Transverse colon (tissue), 4 donors: ENCODE measurements at regions not wholly inside any gene's neighbourhood (a gene's known extent, or its start where the extent isn't known, plus 50 kb on each side); places are given as distances from the start of the nearest gene placed in this dataset.

ENCODE experiments used
- DNase-seq: peaks from one replicate; pipeline ENCODE4 v3.0.0-alpha.2; 2019
- H3K27ac ChIP-seq, 4 donors: fragments of 200-600 bp; sonication (generic); 2 replicates each; pipeline ENCODE4 v1.5.1; 2016 to 2018; ENCODE audit warnings: inconsistent platforms in 4 of 4
- H3K27me3 ChIP-seq: fragments of 200-600 bp; sonication (generic); 2 replicates; pipeline ENCODE4 v1.5.1; 2017; ENCODE audit warnings: inconsistent platforms
- H3K36me3 ChIP-seq, 4 donors: fragments of 200-600 bp; sonication (generic); 2 replicates each; pipeline ENCODE4 v1.5.1; 2017 to 2019; ENCODE audit warnings: inconsistent platforms in 4 of 4
- H3K4me1 ChIP-seq, 4 donors: fragments of 200-600 bp; sonication (generic); 2 replicates each; pipeline ENCODE4 v1.5.1; 2017 to 2020; ENCODE audit warnings: inconsistent platforms in 4 of 4
- H3K4me3 ChIP-seq, 4 donors: fragments of 200-600 bp; sonication (generic); 1 replicate in 1 of 4; 2 replicates in 3 of 4; pipeline versions ENCODE4 v1.5.1 to v1.6.1; 2017 to 2019; ENCODE audit warnings: inconsistent platforms in 4 of 4
- H3K9me3 ChIP-seq, 2 donors: fragments of 200-600 bp; sonication (generic); 2 replicates each; pipeline ENCODE4 v1.5.1; 2017 to 2019; ENCODE audit warnings: inconsistent platforms in 2 of 2
- CTCF ChIP-seq, 5 experiments: fragments of 200-600 bp in 3 of 5; fragments of 450-650 bp in 2 of 5; sonication (generic) in 3 of 5; IDR thresholded peaks; 1 replicate in 2 of 5; 2 replicates in 3 of 5; pipeline ENCODE4 v1.5.1; 2016 to 2017; ENCODE audit warnings: antibody characterized with exemption in 5 of 5, inconsistent platforms in 3 of 5, mild to moderate bottlenecking in 2 of 5, moderate library complexity in 1 of 5
- EP300 ChIP-seq: sonication (generic); formaldehyde crosslinking; IDR thresholded peaks from one replicate; pipeline ENCODE4 v1.6.1; 2017; ENCODE audit warnings: antibody characterized with exemption, low read depth
- POLR2A ChIP-seq: fragments of 450-650 bp; IDR thresholded peaks from one replicate; pipeline ENCODE4 v1.6.1; 2016; ENCODE audit warnings: antibody characterized with exemption, mild to moderate bottlenecking, moderate library complexity
- POLR2AphosphoS5 ChIP-seq, 3 donors: sonication (generic); formaldehyde crosslinking; IDR thresholded peaks; one replicate each; pipeline ENCODE4 v1.6.1; 2016; ENCODE audit warnings: antibody characterized with exemption in 3 of 3
- WGBS, 2 donors: methylation state at CpG; one replicate each; pipeline ENCODE4 v1.1.5; 2018; ENCODE audit warnings: low coverage in 1 of 2; 5-methylcytosine and 5-hydroxymethylcytosine counted together
- in situ Hi-C, 4 donors: fragments of 200-750 bp; cut with MboI; loops; one replicate each; pipeline versions ENCODE4 v1.15.0 to v1.15.1; 2017; ENCODE audit warnings: low sequenced_read_pairs in 3 of 4, low pct_ligation_motif_present in 1 of 4, low pct_unique_long_range_greater_than_20kb in 1 of 4
- intact Hi-C: fragments of 100-400 bp; cut with DNase I; formaldehyde crosslinking; loops from one replicate; pipeline ENCODE4 v1.15.1; 2023; ENCODE audit warnings: low total_unique reads

- no peak for DNase-seq
- no peak overlapping the region for H3K4me3 ChIP-seq
- H3K9me3 ChIP-seq: no peaks in the 10 kb centered on the region
- H3K36me3 ChIP-seq: no peaks in the 10 kb centered on the region
- H3K27me3 ChIP-seq: no peaks in the 10 kb centered on the region
- intact Hi-C loops: no loop called here
- H3K4me1 ChIP-seq: no peaks in the 10 kb centered on the region
- in situ Hi-C loops: no loop called here
- WGBS, 2 donors: 56 to 60% methylated on average over 3 of the region's 3 CpGs
- H3K27ac ChIP-seq: no peak overlapping the region
- TF ChIP-seq POLR2A (no peak), CTCF (IDR thresholded peaks at IDR 0.05) (no peak), POLR2AphosphoS5 (IDR thresholded peaks at IDR 0.05) (no peak), EP300 (no peak)
These were observed 175.4 kb downstream of the SEC16B start for GRCh38 chr1:177794376-177794991.

GRCh38 chr1:177793900-177794299, 176.0 kb downstream of the SEC16B start:
- no peak overlapping the region for H3K27ac ChIP-seq
- intact Hi-C loops: no loop called here
- no peaks in the 10 kb centered on the region for H3K27me3 ChIP-seq
- no peak for TF ChIP-seq EP300
- no peak overlapping the region for H3K4me3 ChIP-seq
- H3K36me3 ChIP-seq: no peaks in the 10 kb centered on the region
- DNase-seq: no peak
- no peaks in the 10 kb centered on the region for H3K4me1 ChIP-seq
- in situ Hi-C loops: no loop called here
- WGBS, 2 donors: 24 to 58% methylated on average over 1 of the region's 1 CpG
- no peaks in the 10 kb centered on the region for H3K9me3 ChIP-seq

GRCh38 chr1:177790566-177790965, 179.3 kb downstream of the SEC16B start:
- intact Hi-C loops (no loop called here), in situ Hi-C loops (no loop called here)
- DNase-seq: no peak
- Histone ChIP-seq H3K27ac (no peak overlapping the region), H3K36me3 (no peaks in the 10 kb centered on the region), H3K27me3 (no peaks in the 10 kb centered on the region), H3K4me1 (no peaks in the 10 kb centered on the region), H3K4me3 (no peak overlapping the region), H3K9me3 (no peaks in the 10 kb centered on the region)
- TF ChIP-seq EP300 (no peak), POLR2AphosphoS5 (IDR thresholded peaks at IDR 0.05) (no peak), POLR2A (no peak), CTCF (IDR thresholded peaks at IDR 0.05) (no peak)

- WGBS, 2 donors: 75 to 86% methylated on average over 3 of the region's 3 CpGs
- Histone ChIP-seq H3K27ac (no peak overlapping the region), H3K27me3 (no peaks in the 10 kb centered on the region), H3K36me3 (no peaks in the 10 kb centered on the region), H3K9me3 (no peaks in the 10 kb centered on the region), H3K4me3 (no peak overlapping the region), H3K4me1 (no peaks in the 10 kb centered on the region)
- in situ Hi-C loops (no loop called here), intact Hi-C loops (no loop called here)
- TF ChIP-seq POLR2AphosphoS5 (IDR thresholded peaks at IDR 0.05) (no peak), EP300 (no peak), POLR2A (no peak)
- DNase-seq: no peak
These were observed 179.9 kb downstream of the SEC16B start for GRCh38 chr1:177789956-177790355.

GRCh38 chr1:177786176-177786745, 183.6 kb downstream of the SEC16B start:
- TF ChIP-seq CTCF (IDR thresholded peaks at IDR 0.05) (no peak), POLR2AphosphoS5 (IDR thresholded peaks at IDR 0.05) (no peak), EP300 (no peak), POLR2A (no peak)
- Histone ChIP-seq H3K27ac (no peak overlapping the region), H3K27me3 (no peaks in the 10 kb centered on the region), H3K4me1 (no peaks in the 10 kb centered on the region), H3K9me3 (no peaks in the 10 kb centered on the region), H3K36me3 (no peaks in the 10 kb centered on the region), H3K4me3 (no peak overlapping the region)
- no peak for DNase-seq
- 77 to 91% methylated on average over 4 to 6 of the region's 6 CpGs for WGBS, 2 donors
- intact Hi-C loops: no loop called here
- in situ Hi-C loops: no loop called here
